A172 (cell line): ENCODE measurements at regions not wholly inside any gene's neighbourhood (a gene's known extent, or its start where the extent isn't known, plus 50 kb on each side); places are given as distances from the start of the nearest gene placed in this dataset.

ENCODE experiments used
- DNase-seq: peaks from one replicate; pipeline ENCODE4 v3.0.0-alpha.2; 2015; ENCODE audit warnings: low spot score

DNA sequence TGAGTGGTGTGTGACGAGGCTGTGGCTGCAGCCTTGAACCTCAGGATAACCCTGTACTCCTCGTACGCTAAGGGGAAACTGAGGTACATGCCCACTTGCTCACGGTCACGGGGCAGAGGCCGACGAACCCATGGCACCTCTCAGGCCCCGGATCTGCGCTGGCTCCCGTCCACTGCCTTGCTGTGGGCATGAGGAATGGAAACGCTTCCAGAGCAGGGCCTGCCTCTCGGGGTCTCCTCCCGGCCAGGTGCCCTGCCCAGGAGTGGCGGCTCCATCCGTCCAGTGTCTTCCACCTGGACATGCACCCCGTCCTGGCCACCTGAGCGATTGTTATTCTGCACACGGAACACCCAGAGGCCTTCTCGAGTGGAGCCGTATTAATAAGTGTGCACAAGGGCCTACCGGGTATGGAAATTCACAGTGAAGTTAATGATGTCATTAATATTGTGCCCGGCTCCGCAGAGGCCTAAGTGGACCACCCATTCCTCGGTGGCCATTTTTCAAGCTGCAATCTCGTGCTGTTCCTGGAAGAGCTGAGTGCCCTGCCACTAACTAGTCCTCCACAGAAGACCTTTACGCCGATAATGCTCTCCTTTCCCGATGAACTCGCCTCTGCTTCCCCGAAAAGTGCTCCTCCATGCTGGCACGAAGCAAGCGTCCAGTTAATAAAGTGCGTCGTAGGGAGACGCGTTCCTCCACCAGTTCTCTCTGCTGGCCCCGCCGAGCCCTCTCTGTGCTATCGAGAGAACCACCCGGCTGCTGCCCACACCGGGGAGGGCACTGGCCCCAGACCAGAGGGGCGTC lies 927.9 kb downstream of the BRD1 start:
- DNase-seq = no peak

DNA sequence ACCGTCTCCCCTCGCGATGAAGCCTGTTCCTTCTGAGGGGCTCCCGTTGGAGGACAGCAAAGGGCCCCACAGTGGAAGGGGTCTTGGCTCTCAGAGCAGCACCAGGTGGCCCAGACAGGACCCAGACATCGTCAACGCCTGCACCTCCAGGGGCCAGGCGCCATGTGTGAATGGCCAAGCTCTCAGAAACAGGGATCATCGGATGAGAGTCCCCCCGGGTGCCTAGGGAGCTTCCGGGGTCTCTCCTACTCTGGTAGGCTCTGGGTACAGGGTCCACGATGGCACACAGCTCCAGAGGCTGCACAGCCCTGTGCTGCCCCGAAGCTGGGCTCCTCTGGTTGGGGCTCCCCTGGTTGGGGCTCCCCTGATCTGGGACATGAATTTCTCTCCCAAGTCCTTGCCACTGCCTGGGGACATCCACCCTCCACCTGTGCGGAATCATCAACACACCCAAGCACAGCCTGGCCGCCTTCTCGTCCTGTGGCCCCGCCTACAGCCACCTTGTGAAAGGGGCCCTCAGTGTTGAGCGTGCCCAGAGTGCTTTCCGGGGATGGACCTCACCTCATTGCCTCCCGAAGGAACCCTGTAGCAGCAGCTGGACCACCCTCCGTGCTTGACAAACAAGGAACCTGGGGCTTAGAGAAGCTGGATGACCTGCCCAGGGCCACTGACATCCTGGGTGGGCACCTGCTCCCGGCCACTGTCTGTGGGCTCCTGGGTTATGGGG lies 929.0 kb downstream of the BRD1 start:
- no peak for DNase-seq

DNA sequence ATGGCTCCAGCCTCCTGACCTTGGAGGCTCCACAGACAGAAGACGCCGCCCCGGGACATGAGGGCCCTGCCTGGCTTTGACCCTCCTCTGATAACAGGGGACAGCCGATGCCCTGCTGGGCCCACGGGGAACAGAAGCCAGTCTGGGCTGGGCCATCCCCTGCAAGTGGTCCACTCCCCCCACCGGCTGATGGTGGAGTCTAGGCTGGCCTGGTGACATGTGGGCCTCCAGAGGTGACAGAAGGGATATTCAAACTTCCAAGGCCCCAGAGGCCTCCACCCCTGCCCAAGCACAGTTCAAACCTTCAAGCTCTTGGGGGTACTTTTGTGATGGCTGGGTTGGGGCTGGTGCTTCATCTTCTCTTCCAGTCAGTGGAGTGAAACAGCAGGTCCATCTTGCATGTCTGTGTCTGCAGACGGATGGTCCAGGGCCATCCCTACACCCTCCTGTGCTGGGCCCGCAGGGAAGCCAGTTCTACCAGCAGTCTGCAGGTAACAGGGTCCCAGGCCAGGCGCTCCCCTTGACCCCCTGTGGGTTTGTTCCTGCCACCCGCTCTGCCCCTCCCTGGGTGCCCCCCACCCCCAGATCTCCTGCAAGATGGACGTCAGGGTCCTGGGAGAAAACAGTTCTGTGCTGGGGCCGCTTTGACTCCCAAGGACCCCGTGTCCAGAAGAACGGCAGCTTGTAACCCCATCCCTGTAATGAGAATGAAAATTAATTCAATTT lies 929.9 kb downstream of the BRD1 start:
- DNase-seq = no peak

DNA sequence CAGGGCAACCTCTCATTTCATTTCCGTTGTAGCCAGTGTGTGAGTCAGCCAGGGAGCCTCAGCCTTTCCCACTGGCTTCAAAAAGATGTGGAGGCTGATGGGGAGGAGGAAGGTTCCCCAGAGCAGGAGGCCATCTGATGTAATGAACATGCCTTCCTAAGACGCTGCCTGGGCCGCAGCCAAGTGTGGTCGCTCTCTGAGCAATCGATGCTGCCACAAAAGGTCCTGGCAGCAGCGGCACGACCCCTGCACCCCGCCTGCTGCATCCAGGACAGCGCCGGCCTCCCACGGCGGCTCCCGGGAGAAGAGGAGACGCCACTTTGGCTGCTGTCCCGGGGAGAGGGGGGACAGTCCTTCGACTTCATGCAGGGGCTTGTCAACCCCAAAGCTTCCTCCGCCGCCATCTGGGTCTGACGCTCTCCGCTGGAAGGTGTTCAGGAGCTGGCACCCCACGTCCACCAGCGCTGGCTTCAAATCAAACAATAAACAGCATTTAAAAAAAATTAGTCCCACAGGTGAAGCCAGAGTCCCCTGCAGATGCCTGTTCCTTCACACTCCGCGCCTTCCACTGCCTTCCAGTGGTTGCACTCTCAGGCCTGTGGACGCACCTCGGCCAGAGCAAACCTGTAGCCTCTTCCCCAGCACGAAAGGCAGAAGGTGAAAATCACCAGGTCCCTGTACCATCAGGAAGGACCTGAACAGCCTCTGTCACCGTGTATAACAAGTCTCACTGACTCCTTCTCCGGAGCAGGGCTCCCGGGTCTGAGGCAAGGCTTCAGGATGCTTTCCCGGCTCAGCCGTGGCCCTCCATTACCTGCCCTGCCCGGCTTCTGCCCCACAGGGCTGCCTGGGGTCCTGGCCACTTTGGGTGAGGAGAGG lies 930.7 kb downstream of the BRD1 start:
- peak; percentile 11 for DNase-seq

GRCh38 chr22:48895831-48896765 lies 931.6 kb downstream of the BRD1 start:
- no peak for DNase-seq

GRCh38 chr22:48895336-48895735 lies 932.3 kb downstream of the BRD1 start:
- DNase-seq = no peak

- no peak for DNase-seq
Measured at GRCh38 chr22:48894804-48895250, 932.8 kb downstream of the BRD1 start.

DNA sequence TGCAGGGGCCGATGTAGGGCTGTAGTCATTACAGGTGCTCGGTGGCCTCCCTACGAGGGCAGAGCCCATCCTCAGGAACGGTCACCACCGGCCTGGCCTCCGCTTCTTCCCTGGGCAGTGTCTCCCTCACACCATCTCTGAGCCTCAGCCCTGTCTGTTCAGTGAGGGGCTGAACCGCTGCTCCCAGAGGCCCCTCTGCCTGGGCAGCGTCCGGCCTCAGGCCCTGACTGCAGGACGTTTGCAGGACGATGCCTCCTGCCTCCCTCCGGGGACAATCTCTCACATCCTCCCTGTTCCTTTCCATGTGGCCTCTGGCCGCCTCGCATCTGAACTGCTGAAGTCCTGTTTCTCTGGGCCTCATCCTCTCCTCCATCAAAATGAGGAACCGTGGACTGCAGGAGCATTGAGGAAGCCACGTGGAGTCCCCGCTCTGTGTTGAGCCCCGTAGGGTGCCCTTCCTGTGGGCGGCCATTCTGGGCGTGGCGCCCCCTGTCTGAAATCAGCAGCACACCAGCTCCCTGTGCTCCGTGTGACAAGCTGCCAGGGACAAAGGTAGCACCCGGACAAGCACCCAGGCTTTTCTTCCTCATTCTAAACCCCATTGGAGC lies 933.5 kb downstream of the BRD1 start:
- DNase-seq = no peak

GRCh38 chr22:48893288-48894063 lies 934.2 kb downstream of the BRD1 start:
- no peak for DNase-seq

DNA sequence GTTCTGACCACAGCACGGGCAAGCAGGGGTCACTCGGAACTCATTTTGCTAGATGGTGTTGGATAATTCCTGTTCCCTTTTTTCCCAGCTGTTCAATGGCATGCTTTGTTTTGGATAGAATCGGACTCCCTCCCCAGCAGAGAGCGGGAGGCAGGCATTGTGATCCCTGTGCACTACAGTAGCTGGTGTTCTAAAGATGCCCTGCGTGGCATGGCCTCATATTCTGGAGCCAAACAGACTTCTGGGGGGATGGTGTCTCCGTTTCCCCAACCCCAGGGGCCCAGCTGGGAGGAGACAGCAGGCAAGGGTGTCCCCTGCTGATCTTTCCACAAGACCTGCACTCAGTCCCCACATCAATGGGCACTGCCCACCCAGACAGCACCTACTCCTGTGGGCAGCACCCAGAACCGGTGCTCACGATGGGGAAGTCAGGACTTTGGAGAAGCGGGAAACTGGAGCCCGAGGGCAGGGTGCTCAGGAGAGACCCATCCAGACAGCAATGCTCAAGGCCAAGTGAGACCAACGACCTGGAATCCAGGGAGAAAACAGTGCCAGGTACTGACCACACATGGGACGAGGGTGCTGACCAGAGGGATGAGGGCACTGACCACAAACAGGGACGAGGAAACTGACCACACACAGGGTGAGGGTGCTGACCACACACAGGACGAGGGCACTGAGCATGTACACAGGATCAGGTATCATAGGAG lies 934.9 kb downstream of the BRD1 start:
- DNase-seq = no peak

DNA sequence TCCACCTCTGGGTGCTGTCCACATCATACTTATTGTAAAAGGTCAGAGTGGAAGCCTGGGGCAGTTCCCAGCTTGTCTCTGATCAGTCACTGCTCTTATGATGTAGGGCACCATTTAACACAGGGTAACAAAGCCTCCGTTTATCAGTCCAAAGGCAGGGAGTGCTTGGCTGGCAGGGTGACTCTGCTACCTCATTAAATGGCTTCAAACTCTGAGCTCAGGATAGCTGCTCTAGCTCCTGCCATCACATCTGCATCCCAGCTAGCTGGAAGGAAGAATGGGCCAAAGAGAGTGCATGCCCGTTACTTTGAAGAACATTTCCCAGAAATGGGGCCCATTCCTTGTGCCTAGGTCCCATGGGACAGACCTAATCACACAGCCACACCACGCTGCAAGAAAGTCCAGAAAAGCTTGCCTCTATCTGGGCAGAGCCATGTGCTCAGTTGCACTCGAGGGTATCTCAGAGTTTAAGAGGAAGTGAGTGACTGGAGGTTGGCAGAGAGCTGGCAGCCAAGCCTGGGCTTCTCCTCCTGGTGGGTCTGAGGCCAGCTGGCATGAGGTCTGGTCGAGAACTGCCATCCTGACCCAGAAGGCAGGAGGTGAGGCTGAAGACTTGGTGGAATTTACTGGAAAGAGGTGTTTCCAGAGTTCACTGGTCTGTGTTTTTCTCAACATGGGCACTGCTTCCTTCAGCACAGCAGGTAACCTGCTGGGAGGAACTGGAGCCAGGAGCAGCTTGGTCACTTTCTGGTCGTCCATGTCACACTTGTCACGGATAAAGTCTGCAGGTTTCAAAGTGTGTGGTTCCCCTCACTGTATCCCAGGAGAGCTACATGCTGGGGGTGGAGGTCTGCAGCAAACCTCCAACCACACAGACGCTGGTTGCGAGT lies 935.7 kb downstream of the BRD1 start:
- no peak for DNase-seq

GRCh38 chr22:48890693-48891554 lies 936.7 kb downstream of the BRD1 start:
- no peak for DNase-seq

DNA sequence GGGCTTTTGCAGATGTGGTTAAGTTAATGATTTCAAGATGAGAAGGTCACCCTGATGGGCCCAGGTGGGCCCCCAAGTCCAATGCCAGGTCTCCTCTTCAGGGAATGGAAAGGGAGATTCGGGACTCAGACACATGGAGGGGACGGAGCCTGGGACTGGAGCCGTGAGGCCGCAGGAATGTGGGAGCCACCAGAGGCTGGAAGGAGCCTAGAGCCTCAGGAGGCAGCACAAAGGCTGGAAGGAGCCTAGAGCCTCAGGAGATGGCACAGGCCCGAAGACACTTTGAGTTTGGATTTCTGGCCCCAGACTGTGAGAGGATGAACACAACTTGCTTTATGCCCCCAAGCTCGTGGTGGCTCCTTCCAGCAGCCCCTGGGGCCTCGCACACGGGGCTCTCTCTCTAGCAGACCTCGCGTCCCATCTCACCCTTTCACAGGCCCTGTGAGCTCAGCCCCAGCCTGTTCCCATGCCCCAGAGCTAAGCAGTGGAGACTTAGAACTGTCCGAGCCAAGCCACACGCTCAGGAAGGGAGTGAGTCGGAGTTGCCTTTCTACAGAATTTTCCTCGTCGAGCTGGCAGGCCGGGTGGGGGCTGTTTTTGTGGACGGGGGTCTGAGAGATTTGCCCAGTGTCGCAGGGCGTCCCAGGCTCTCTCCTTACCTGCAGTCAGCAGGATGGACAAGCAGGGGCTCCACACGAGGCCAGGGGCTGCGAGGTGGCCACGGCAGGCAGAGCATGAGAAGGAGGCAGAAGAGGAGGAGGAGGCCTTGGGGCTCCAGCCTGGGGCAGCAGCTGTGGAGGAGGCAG lies 937.6 kb downstream of the BRD1 start:
- DNase-seq = no peak

DNA sequence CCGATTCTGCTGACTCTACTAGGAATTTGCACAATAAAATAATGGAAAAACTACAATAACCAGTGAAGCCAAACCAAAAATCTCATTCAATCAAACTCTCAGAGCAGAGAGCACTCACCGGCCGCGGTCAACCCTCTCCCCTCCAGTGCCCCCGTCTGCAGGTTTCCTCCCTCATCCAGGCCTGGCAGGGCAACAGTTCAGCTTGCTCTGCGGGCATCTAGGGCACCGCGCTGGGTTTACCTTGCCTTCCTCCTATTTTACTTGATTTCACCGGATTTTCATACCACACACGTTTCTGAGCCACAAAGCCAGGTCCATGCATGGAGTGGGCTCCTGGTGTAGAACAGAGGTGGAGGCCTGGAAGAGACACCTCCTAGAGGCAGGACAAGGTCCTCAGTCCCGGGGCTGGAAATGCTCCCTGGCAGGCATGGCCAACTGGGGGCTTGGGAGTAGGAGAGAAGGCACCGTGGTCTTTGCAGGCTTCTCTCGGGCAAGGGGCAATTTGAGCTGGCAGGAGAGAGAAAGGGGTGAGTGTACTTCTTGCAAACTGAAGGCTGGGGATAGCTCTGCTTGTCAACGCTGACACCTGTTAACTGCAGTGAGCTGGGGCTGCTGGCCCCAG lies 938.4 kb downstream of the BRD1 start:
- no peak for DNase-seq
